Epithelial cell of prostate (primary cell): ENCODE measurements at regions not wholly inside any gene's neighbourhood (a gene's known extent, or its start where the extent isn't known, plus 50 kb on each side); places are given as distances from the start of the nearest gene placed in this dataset.

Experiments
- DNase-seq: peaks from one replicate; pipeline ENCODE4 v3.0.0-alpha.2; 2011; ENCODE audit warnings: low read depth, low spot score
- H3K27ac ChIP-seq: fragments of 450-650 bp; 2 replicates; pipeline ENCODE4 v1.5.1; 2017; ENCODE audit warnings: mild to moderate bottlenecking

GRCh38 chr1:36691374-36691773 lies 208.7 kb upstream of the CSF3R start:
- no peak for DNase-seq
- no peak overlapping the region for H3K27ac ChIP-seq

- no peak for DNase-seq
- H3K27ac ChIP-seq: no peak overlapping the region
Measured at GRCh38 chr1:36689992-36690391, 207.3 kb upstream of the CSF3R start.

GRCh38 chr1:36687312-36687711 lies 204.6 kb upstream of the CSF3R start:
- H3K27ac ChIP-seq: no peak overlapping the region
- no peak for DNase-seq

GRCh38 chr1:36675931-36676562 lies 193.3 kb upstream of the CSF3R start:
- no peak overlapping the region for H3K27ac ChIP-seq

GRCh38 chr1:36675106-36675505 lies 192.4 kb upstream of the CSF3R start:
- no peak for DNase-seq
- H3K27ac ChIP-seq: no peak overlapping the region

More at GRCh38 chr1:36675931-36676562, 193.3 kb upstream of the CSF3R start:
- DNase-seq: no peak

- H3K27ac ChIP-seq: no peak overlapping the region
- DNase-seq: no peak
Measured at GRCh38 chr1:36673202-36673601, 190.5 kb upstream of the CSF3R start.

GRCh38 chr1:36669262-36669661 lies 186.5 kb upstream of the CSF3R start:
- no peak for DNase-seq
- no peak overlapping the region for H3K27ac ChIP-seq

- no peak overlapping the region for H3K27ac ChIP-seq
- DNase-seq: no peak
Measured at GRCh38 chr1:36667836-36668235, 185.1 kb upstream of the CSF3R start.

- no peak overlapping the region for H3K27ac ChIP-seq
Measured at GRCh38 chr1:36667256-36667655, 184.5 kb upstream of the CSF3R start.

GRCh38 chr1:36665478-36666080 lies 182.9 kb upstream of the CSF3R start:
- H3K27ac ChIP-seq: no peak overlapping the region
- DNase-seq: no peak

More at GRCh38 chr1:36667256-36667655, 184.5 kb upstream of the CSF3R start:
- no peak for DNase-seq

GRCh38 chr1:36664571-36665287 lies 182.0 kb upstream of the CSF3R start:
- no peak for DNase-seq
- H3K27ac ChIP-seq: no peak overlapping the region

GRCh38 chr1:36663772-36664430 lies 181.2 kb upstream of the CSF3R start:
- H3K27ac ChIP-seq: no peak overlapping the region
- no peak for DNase-seq

- DNase-seq: no peak
- H3K27ac ChIP-seq: no peak overlapping the region
Measured at GRCh38 chr1:36658838-36659237, 176.1 kb upstream of the CSF3R start.

GRCh38 chr1:36657826-36658225 lies 175.1 kb upstream of the CSF3R start:
- DNase-seq: no peak
- no peak overlapping the region for H3K27ac ChIP-seq

GRCh38 chr1:36656838-36657237 lies 174.1 kb upstream of the CSF3R start:
- H3K27ac ChIP-seq: no peak overlapping the region
- DNase-seq: no peak

- H3K27ac ChIP-seq: no peak overlapping the region
- DNase-seq: no peak
Measured at GRCh38 chr1:36656271-36656670, 173.6 kb upstream of the CSF3R start.

- no peak for DNase-seq
Measured at GRCh38 chr1:36654586-36654985, 171.9 kb upstream of the CSF3R start.

GRCh38 chr1:36653850-36654249 lies 171.1 kb upstream of the CSF3R start:
- H3K27ac ChIP-seq: no peak overlapping the region
- no peak for DNase-seq

More at GRCh38 chr1:36654586-36654985, 171.9 kb upstream of the CSF3R start:
- H3K27ac ChIP-seq: no peak overlapping the region

- no peak for DNase-seq
- no peak overlapping the region for H3K27ac ChIP-seq
Measured at GRCh38 chr1:36652586-36652985, 169.9 kb upstream of the CSF3R start.

GRCh38 chr1:36652011-36652410 lies 169.3 kb upstream of the CSF3R start:
- DNase-seq: no peak
- H3K27ac ChIP-seq: no peak overlapping the region
